HepG2 (cell line): ENCODE measurements at regions not wholly inside any gene's neighbourhood (a gene's known extent, or its start where the extent isn't known, plus 50 kb on each side); places are given as distances from the start of the nearest gene placed in this dataset.
A peak's percentile ranks its signal among the peaks of the same experiment; 100 is the strongest.

Source experiments
- ATAC-seq: fragments of 200-7000 bp; cut with Tn5 transposase; 3 replicates; pipeline ENCODE4 v1.9.1; 2020; ENCODE audit warnings: mild to moderate bottlenecking, moderate library complexity
- BruUV-seq: library from RNA; stranded (reverse); fragments of 400-500 nt; replicated peaks from 2 replicates; lab custom pipeline; 2021; lab: Mats Ljungman, UMichigan
- CTCF ChIA-PET: fragments of 300-600 bp; formaldehyde crosslinking; extraction: SDS; loops from one replicate; lab custom pipeline; 2021; ENCODE audit warnings: low total read pairs, inconsistent platforms, low intra/inter-chr PET ratio; lab: Yijun Ruan, JAX
- POLR2A ChIA-PET: fragments of 350-600 bp; sonication (Branson Sonifier 250); formaldehyde crosslinking; loops from one replicate; lab custom pipeline; 2020; ENCODE audit warnings: antibody characterized with exemption, inconsistent platforms; lab: Yijun Ruan, JAX
- DNase-seq: peaks from one replicate; pipeline ENCODE4 v3.0.0-alpha.2; 2015; ENCODE audit warnings: low spot score
- FAIRE-seq: peaks from 3 replicates; lab custom pipeline; 2011; peaks lifted over from hg19 to GRCh38; lab: Jason Lieb, UNC
- H2AFZ ChIP-seq: one replicate; pipeline ENCODE4 v1.6.1; 2011; ENCODE audit warnings: low read length, inconsistent platforms
- H3K27ac ChIP-seq: fragments of 300-600 bp; 3 replicates; pipeline ENCODE4 v1.8.0; 2011; ENCODE audit warnings: mixed run types, mild to moderate bottlenecking, mixed read lengths, low read length, inconsistent platforms; ENCODE audit not compliant: insufficient read depth; ENCODE audit errors: extremely low read length
- H3K27me3 ChIP-seq, 2 experiments: fragments of 200-600 bp in 1 of 2; 2 replicates in 1 of 2; 3 replicates in 1 of 2; pipeline versions ENCODE4 v1.6.0 to v1.8.0; 2011; ENCODE audit warnings: low read length in 2 of 2, mild to moderate bottlenecking in 2 of 2, moderate library complexity in 2 of 2, inconsistent platforms in 1 of 2; ENCODE audit not compliant: insufficient read depth in 2 of 2, control insufficient read depth in 1 of 2
- H3K36me3 ChIP-seq, 2 experiments: fragments of 200-600 bp in 1 of 2; replicated peaks in 1 of 2; 2 replicates in 1 of 2; 3 replicates in 1 of 2; pipeline versions ENCODE4 v1.5.1 to v1.8.0; 2011; ENCODE audit warnings: low read length in 2 of 2, inconsistent platforms in 1 of 2; ENCODE audit not compliant: insufficient read depth in 2 of 2, control insufficient read depth in 1 of 2
- H3K4me1 ChIP-seq: 2 replicates; pipeline ENCODE4 v1.5.1; 2012; ENCODE audit warnings: low read length, inconsistent platforms; ENCODE audit not compliant: insufficient read depth
- H3K4me2 ChIP-seq: 2 replicates; pipeline ENCODE4 v1.6.0; 2011; ENCODE audit warnings: low read depth, low read length, inconsistent platforms
- H3K4me3 ChIP-seq, 3 experiments: fragments of 200-600 bp in 1 of 3; sonication (generic), shearing (Covaris generic) in 1 of 3; replicated peaks in 1 of 3; 2 replicates each; pipeline ENCODE4 v1.5.1; 2011 to 2016; ENCODE audit warnings: low read length in 3 of 3, inconsistent platforms in 2 of 3, low read depth in 2 of 3, mild to moderate bottlenecking in 2 of 3, control low read depth in 1 of 3, mixed read lengths in 1 of 3; ENCODE audit not compliant: insufficient read depth in 1 of 3
- H3K79me2 ChIP-seq: one replicate; pipeline ENCODE4 v1.6.1; 2011; ENCODE audit warnings: low read length, inconsistent platforms; ENCODE audit not compliant: insufficient read depth
- H3K9ac ChIP-seq: 2 replicates; pipeline ENCODE4 v1.6.0; 2011; ENCODE audit warnings: mild to moderate bottlenecking, low read depth, low read length, inconsistent platforms; ENCODE audit not compliant: insufficient read depth
- H3K9me3 ChIP-seq: 2 replicates; pipeline ENCODE4 v1.5.1; 2012; ENCODE audit warnings: mild to moderate bottlenecking, low read length
- H4K20me1 ChIP-seq: 2 replicates; pipeline ENCODE4 v1.6.0; 2011; ENCODE audit warnings: inconsistent platforms, mild to moderate bottlenecking, low read length, moderate library complexity; ENCODE audit not compliant: insufficient read depth
- BRF2 ChIP-seq: sonication (generic); formaldehyde crosslinking; IDR thresholded peaks from 2 replicates; pipeline ENCODE4 v1.8.1; 2022; ENCODE audit warnings: mild to moderate bottlenecking, missing genetic modification reagents
- CCAR2 ChIP-seq: fragments of 200-400 bp; formaldehyde crosslinking; optimal IDR thresholded peaks from 2 replicates; pipeline ENCODE3; 2018; ENCODE audit warnings: low read depth, mild to moderate bottlenecking, low read length, moderate library complexity
- CHD4 ChIP-seq: fragments of 200-600 bp; sonication (generic); IDR thresholded peaks from 2 replicates; pipeline ENCODE4 v1.7.0; 2017; ENCODE audit warnings: mild to moderate bottlenecking, low read length, borderline replicate concordance
- JUNB ChIP-seq: sonication (generic); formaldehyde crosslinking; IDR thresholded peaks from 2 replicates; pipeline ENCODE4 v1.8.0; 2022; ENCODE audit warnings: missing genetic modification reagents, mild to moderate bottlenecking, borderline replicate concordance
- MNT ChIP-seq: fragments of 450-650 bp; IDR thresholded peaks from 2 replicates; pipeline ENCODE4 v1.6.1; 2016
- MTA1 ChIP-seq: sonication (generic); formaldehyde crosslinking; IDR thresholded peaks from 2 replicates; pipeline ENCODE4 v1.4.0; 2020; ENCODE audit warnings: missing genetic modification reagents, mild to moderate bottlenecking, borderline replicate concordance
- NFIB ChIP-seq: sonication (generic); formaldehyde crosslinking; IDR thresholded peaks from 2 replicates; pipeline ENCODE4 v1.9.0; 2021; ENCODE audit warnings: missing genetic modification reagents, mild to moderate bottlenecking, borderline replicate concordance
- NR2C2 ChIP-seq: sonication (generic); formaldehyde crosslinking; IDR thresholded peaks from 2 replicates; pipeline ENCODE4 v1.4.0; 2020; ENCODE audit warnings: missing genetic modification reagents, mild to moderate bottlenecking, moderate library complexity, borderline replicate concordance
- REL ChIP-seq: sonication (generic); formaldehyde crosslinking; conservative IDR thresholded peaks from 2 replicates; pipeline ENCODE4 v1.8.0; 2022; ENCODE audit warnings: mild to moderate bottlenecking, missing genetic modification reagents, moderate library complexity
- SAFB2 ChIP-seq: sonication (generic); formaldehyde crosslinking; IDR thresholded peaks from 2 replicates; pipeline ENCODE4 v1.5.1; 2020; ENCODE audit warnings: missing genetic modification reagents, low read depth, mild to moderate bottlenecking, borderline replicate concordance
- SNAPC2 ChIP-seq: sonication (generic); formaldehyde crosslinking; IDR thresholded peaks from 2 replicates; pipeline ENCODE4 v1.8.1; 2022; ENCODE audit warnings: mild to moderate bottlenecking, missing genetic modification reagents
- TARDBP ChIP-seq: sonication (generic); formaldehyde crosslinking; IDR thresholded peaks from 2 replicates; pipeline ENCODE4 v1.8.0; 2022; ENCODE audit warnings: mild to moderate bottlenecking, missing genetic modification reagents
- TGIF2 ChIP-seq: IDR thresholded peaks from 2 replicates; pipeline ENCODE4 v1.6.1; 2016; ENCODE audit warnings: control low read depth, missing compliant biosample characterization
- ZBTB3 ChIP-seq: sonication (generic); formaldehyde crosslinking; IDR thresholded peaks from 2 replicates; pipeline ENCODE4 v1.4.0; 2020; ENCODE audit warnings: low read depth, mild to moderate bottlenecking, moderate library complexity, missing genetic modification reagents, borderline replicate concordance
- ZFX ChIP-seq: sonication (generic); formaldehyde crosslinking; IDR thresholded peaks from 2 replicates; pipeline ENCODE4 v1.4.0; 2020; ENCODE audit warnings: mild to moderate bottlenecking, low read depth, missing genetic modification reagents, moderate library complexity
- ZKSCAN5 ChIP-seq: sonication (generic); formaldehyde crosslinking; IDR thresholded peaks from 2 replicates; pipeline ENCODE4 v1.5.1; 2020; ENCODE audit warnings: mild to moderate bottlenecking, missing genetic modification reagents
- ZNF383 ChIP-seq: sonication (generic); formaldehyde crosslinking; IDR thresholded peaks from 2 replicates; pipeline ENCODE4 v1.4.0; 2020; ENCODE audit warnings: missing genetic modification reagents, mild to moderate bottlenecking, borderline replicate concordance
- ZNF670 ChIP-seq: sonication (generic); formaldehyde crosslinking; IDR thresholded peaks from 2 replicates; pipeline ENCODE4 v1.8.0; 2022; ENCODE audit warnings: mild to moderate bottlenecking, missing genetic modification reagents, borderline replicate concordance
- ZNF703 ChIP-seq: sonication (generic); formaldehyde crosslinking; IDR thresholded peaks from 2 replicates; pipeline ENCODE4 v1.5.1; 2020; ENCODE audit warnings: missing genetic modification reagents, mild to moderate bottlenecking, moderate library complexity, borderline replicate concordance
- ZNF816 ChIP-seq: sonication (generic); formaldehyde crosslinking; IDR thresholded peaks from 2 replicates; pipeline ENCODE4 v1.8.0; 2022; ENCODE audit warnings: missing genetic modification reagents, mild to moderate bottlenecking, borderline replicate concordance
- WGBS: methylation state at CpG from one replicate; pipeline ENCODE4 v1.1.6; 2017; ENCODE audit warnings: low lambda C conversion rate; 5-methylcytosine and 5-hydroxymethylcytosine counted together
- in situ Hi-C: cut with HindIII; loops from 2 replicates; pipeline ENCODE4 v1.10.0; 2017; ENCODE audit warnings: low pct_unique_long_range_greater_than_20kb; ENCODE audit not compliant: extremely low pct_ligation_motif_present
- intact Hi-C: fragments of 100-400 bp; cut with micrococcal nuclease; formaldehyde crosslinking; loops from one replicate; pipeline ENCODE4 v1.10.0; 2022; ENCODE audit not compliant: unreplicated experiment
- TF ChIP-seq, protein P1 (sequence below): sonication (generic); formaldehyde crosslinking; IDR thresholded peaks from 2 replicates; pipeline ENCODE4 v1.8.0; 2022; ENCODE audit warnings: mild to moderate bottlenecking, missing genetic modification reagents

- Histone ChIP-seq H3K9ac (no peak overlapping the region), H3K79me2 (no peaks in the 10 kb centered on the region), H3K27me3 (peaks cover 3 to 34% of the 10 kb centered on the region in 2 experiments; a peak in 3 of 5 replicates), H3K4me2 (peak overlapping the region; percentile 52), H3K9me3 (no peaks in the 10 kb centered on the region), H2AFZ (no peak overlapping the region), H3K27ac (no peak overlapping the region), H4K20me1 (peaks cover 45% of the 10 kb centered on the region), H3K36me3 (no peaks in the 10 kb centered on the region), H3K4me3 (no peak overlapping the region; a peak in 1 of 6 replicates), H3K4me1 (peaks cover 24% of the 10 kb centered on the region)
- ChIA-PET CTCF (no interaction called here), POLR2A (interaction anchor here (1.0 kb wide), 1 partner anchor 85 kb away, joined by 3 read pairs; no protein-coding TSS in a partner anchor)
- intact Hi-C loops (no loop called here), in situ Hi-C loops (no loop called here)
- BruUV-seq: no TSS peak
- FAIRE-seq: no peak
- ATAC-seq: peak; percentile 27
- no peak for DNase-seq
- WGBS: 12% methylated on average over 4 of the region's 4 CpGs
- TF ChIP-seq ZBTB3 (CRISPR knock-in tag) (peak; percentile 20; the same call in 1 of the 2 replicates), ZNF703 (CRISPR knock-in tag) (0 out of 2 replicates have a peak, but pooled peaks have one; percentile 2), CHD4 (peak; percentile 50; the same call in 1 of the 2 replicates), MNT (no peak), NR2C2 (CRISPR knock-in tag) (0 out of 2 replicates have a peak, but pooled peaks have one; percentile 5), MTA1 (CRISPR knock-in tag) (0 out of 2 replicates have a peak, but pooled peaks have one; percentile 14), SNAPC2 (CRISPR knock-in tag) (0 out of 2 replicates have a peak, but pooled peaks have one; percentile 0), ZFX (CRISPR knock-in tag) (peak; percentile 8; the same call in 1 of the 2 replicates), ZKSCAN5 (CRISPR knock-in tag) (no peak), ZNF816 (CRISPR knock-in tag) (0 out of 2 replicates have a peak, but pooled peaks have one; percentile 88), NFIB (CRISPR knock-in tag) (0 out of 2 replicates have a peak, but pooled peaks have one; percentile 4), SAFB2 (CRISPR knock-in tag) (no peak; the same call in 1 of the 2 replicates), BRF2 (CRISPR knock-in tag) (peak; percentile 10; the same call in 1 of the 2 replicates), JUNB (CRISPR knock-in tag) (0 out of 2 replicates have a peak, but pooled peaks have one; percentile 3), TGIF2 (0 out of 2 replicates have a peak, but pooled peaks have one; percentile 24), ZNF670 (CRISPR knock-in tag) (no peak; the same call in none of the 2 replicates), REL (CRISPR knock-in tag) (no peak), TARDBP (CRISPR knock-in tag) (peak; percentile 14; the same call in 1 of the 2 replicates), CCAR2 (peak; percentile 6), ZNF383 (CRISPR knock-in tag) (0 out of 2 replicates have a peak, but pooled peaks have one; percentile 57)
- TF ChIP-seq, protein P1, sequence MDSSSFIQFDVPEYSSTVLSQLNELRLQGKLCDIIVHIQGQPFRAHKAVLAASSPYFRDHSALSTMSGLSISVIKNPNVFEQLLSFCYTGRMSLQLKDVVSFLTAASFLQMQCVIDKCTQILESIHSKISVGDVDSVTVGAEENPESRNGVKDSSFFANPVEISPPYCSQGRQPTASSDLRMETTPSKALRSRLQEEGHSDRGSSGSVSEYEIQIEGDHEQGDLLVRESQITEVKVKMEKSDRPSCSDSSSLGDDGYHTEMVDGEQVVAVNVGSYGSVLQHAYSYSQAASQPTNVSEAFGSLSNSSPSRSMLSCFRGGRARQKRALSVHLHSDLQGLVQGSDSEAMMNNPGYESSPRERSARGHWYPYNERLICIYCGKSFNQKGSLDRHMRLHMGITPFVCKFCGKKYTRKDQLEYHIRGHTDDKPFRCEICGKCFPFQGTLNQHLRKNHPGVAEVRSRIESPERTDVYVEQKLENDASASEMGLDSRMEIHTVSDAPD (CRISPR knock-in tag): 0 out of 2 replicates have a peak, but pooled peaks have one; percentile 74
Measured at GRCh38 chr15:62570405-62570783, 405.3 kb upstream of the C2CD4B start.
